ENCODE measurements at regions not wholly inside any gene's neighbourhood (a gene's known extent, or its start where the extent isn't known, plus 50 kb on each side); places are given as distances from the start of the nearest gene placed in this dataset.

- peak in 1 of 5 experiments; percentile 41 for TF ChIP-seq CTCF (IDR thresholded peaks at IDR 0.05 in 4 of 5, conservative IDR thresholded peaks at IDR 0.05 in 1 of 5)
- TF ChIP-seq POLR2A (IDR thresholded peaks at IDR 0.05) = no peak
Measured at GRCh38 chr10:52883996-52884871, 111.7 kb upstream of the MBL2 start.
